Uterus (tissue), 2 donors: ENCODE measurements at regions not wholly inside any gene's neighbourhood (a gene's known extent, or its start where the extent isn't known, plus 50 kb on each side); places are given as distances from the start of the nearest gene placed in this dataset.

Experiments
- CTCF ChIP-seq, 4 experiments: fragments of 200-600 bp in 2 of 4; fragments of 450-650 bp in 2 of 4; sonication (generic) in 2 of 4; IDR thresholded peaks; one replicate each; pipeline ENCODE4 v1.5.1; 2016 to 2019; ENCODE audit warnings: antibody characterized with exemption in 4 of 4, mild to moderate bottlenecking in 2 of 4, moderate library complexity in 1 of 4
- POLR2A ChIP-seq, 2 donors: fragments of 450-650 bp; IDR thresholded peaks; one replicate each; pipeline ENCODE4 v1.6.1; 2016; ENCODE audit warnings: antibody characterized with exemption in 2 of 2, mild to moderate bottlenecking in 1 of 2, moderate library complexity in 1 of 2

DNA sequence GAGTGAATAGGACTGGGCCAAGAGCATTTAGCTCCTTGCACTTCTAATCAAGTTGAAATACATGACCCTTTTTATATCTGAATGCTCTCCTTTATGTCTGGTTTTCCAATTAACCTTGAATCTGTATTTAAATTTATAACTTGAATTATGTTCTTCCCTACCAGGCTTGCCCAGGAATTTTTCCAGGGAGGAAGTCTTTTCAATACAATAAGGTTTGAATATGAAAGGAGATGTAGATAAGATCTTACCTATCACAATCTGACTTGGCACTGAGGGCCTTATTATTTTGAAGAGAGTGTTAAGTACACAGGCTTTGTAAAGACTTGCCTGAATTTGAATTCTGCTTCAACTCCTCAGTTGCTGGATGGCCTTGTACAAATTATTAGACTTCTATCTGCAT is 555.7 kb downstream of the PCDH7 start:
- no peak for TF ChIP-seq CTCF (IDR thresholded peaks at IDR 0.05)
- no peak for TF ChIP-seq POLR2A (IDR thresholded peaks at IDR 0.05)
